Mucosa of descending colon (tissue), 3 donors: ENCODE measurements at regions not wholly inside any gene's neighbourhood (a gene's known extent, or its start where the extent isn't known, plus 50 kb on each side); places are given as distances from the start of the nearest gene placed in this dataset.

Source experiments
- ATAC-seq: fragments of 200-7000 bp; cut with Tn5 transposase; one replicate; pipeline ENCODE4 v1.9.1; 2020; ENCODE audit warnings: mild to moderate bottlenecking, moderate library complexity
- DNase-seq, 3 donors: peaks; one replicate each; pipeline ENCODE4 v3.0.0-alpha.2; 2020
- H3K36me3 ChIP-seq: fragments of 200-600 bp; one replicate; pipeline ENCODE4 v1.8.0; 2021; ENCODE audit warnings: low read depth, mild to moderate bottlenecking
- H3K4me1 ChIP-seq: fragments of 200-600 bp; one replicate; pipeline ENCODE4 v1.8.0; 2021; ENCODE audit warnings: low read depth, mild to moderate bottlenecking
- H3K4me3 ChIP-seq: fragments of 200-600 bp; one replicate; pipeline ENCODE4 v1.8.0; 2021; ENCODE audit warnings: mild to moderate bottlenecking
- H3K9me3 ChIP-seq: fragments of 200-600 bp; one replicate; pipeline ENCODE4 v1.8.0; 2021; ENCODE audit warnings: mild to moderate bottlenecking
- CTCF ChIP-seq: fragments of 200-600 bp; IDR thresholded peaks from one replicate; pipeline ENCODE4 v1.8.0; 2022; ENCODE audit warnings: antibody characterized with exemption, mild to moderate bottlenecking
- intact Hi-C, 2 donors: fragments of 100-400 bp; cut with DNase I in 1 of 2; cut with micrococcal nuclease in 1 of 2; formaldehyde crosslinking; loops; one replicate each; pipeline versions ENCODE4 v1.11.0 to v1.11.1; 2022; cut with DNase I, micrococcal nuclease
- donor health status: DM: no; HTN: no; CAD: no; lungs with moderate emphysema.
- donor health status: DM: no; HTN: no; CAD: no.
- donor health status: DM: no; HTN: yes; CAD: no.

- no peak for TF ChIP-seq CTCF
- ATAC-seq: no peak
- intact Hi-C loops: no loop called here
- Histone ChIP-seq H3K36me3 (no peaks in the 10 kb centered on the region), H3K9me3 (no peaks in the 10 kb centered on the region), H3K4me3 (no peak overlapping the region), H3K4me1 (no peaks in the 10 kb centered on the region)
- DNase-seq: no peak
These were observed 761.6 kb downstream of the BCL11B start for GRCh38 chr14:98510392-98510791.

GRCh38 chr14:98512501-98513251 is 759.3 kb downstream of the BCL11B start:
- no peaks in the 10 kb centered on the region for H3K4me1 ChIP-seq
- H3K9me3 ChIP-seq: no peaks in the 10 kb centered on the region
- no peak for ATAC-seq
- no peak for DNase-seq
- intact Hi-C loops: no loop called here
- no peak overlapping the region for H3K4me3 ChIP-seq
- TF ChIP-seq CTCF: no peak
- H3K36me3 ChIP-seq: no peaks in the 10 kb centered on the region

GRCh38 chr14:98513558-98513957 is 758.4 kb downstream of the BCL11B start:
- intact Hi-C loops: no loop called here
- Histone ChIP-seq H3K36me3 (no peaks in the 10 kb centered on the region), H3K4me3 (no peak overlapping the region), H3K4me1 (no peaks in the 10 kb centered on the region), H3K9me3 (no peaks in the 10 kb centered on the region)
- no peak for TF ChIP-seq CTCF
- no peak for ATAC-seq
- DNase-seq: no peak

- Histone ChIP-seq H3K9me3 (no peaks in the 10 kb centered on the region), H3K36me3 (no peaks in the 10 kb centered on the region), H3K4me3 (no peak overlapping the region), H3K4me1 (no peaks in the 10 kb centered on the region)
- DNase-seq: no peak
- no peak for TF ChIP-seq CTCF
- no peak for ATAC-seq
- intact Hi-C loops: no loop called here
These were observed 758.0 kb downstream of the BCL11B start for GRCh38 chr14:98514016-98514415.

GRCh38 chr14:98536256-98536655 is 735.7 kb downstream of the BCL11B start:
- TF ChIP-seq CTCF: no peak
- DNase-seq (no peak), ATAC-seq (no peak)
- Histone ChIP-seq H3K4me3 (no peak overlapping the region), H3K4me1 (no peaks in the 10 kb centered on the region), H3K36me3 (no peaks in the 10 kb centered on the region), H3K9me3 (no peaks in the 10 kb centered on the region)
- intact Hi-C loops: no loop called here

- no peak for TF ChIP-seq CTCF
- Histone ChIP-seq H3K9me3 (no peaks in the 10 kb centered on the region), H3K36me3 (no peaks in the 10 kb centered on the region), H3K4me1 (no peaks in the 10 kb centered on the region), H3K4me3 (no peak overlapping the region)
- intact Hi-C loops: no loop called here
- no peak for DNase-seq
- ATAC-seq: no peak
These were observed 729.7 kb downstream of the BCL11B start for GRCh38 chr14:98542316-98542715.
